GM12891 (cell line): ENCODE measurements at regions not wholly inside any gene's neighbourhood (a gene's known extent, or its start where the extent isn't known, plus 50 kb on each side); places are given as distances from the start of the nearest gene placed in this dataset.

Source experiments
- DNase-seq: peaks from one replicate; pipeline ENCODE4 v3.0.0; 2011; ENCODE audit warnings: low spot score; ENCODE audit not compliant: insufficient read length
- FAIRE-seq: peaks from 2 replicates; lab custom pipeline; 2011; peaks lifted over from hg19 to GRCh38; lab: Jason Lieb, UNC
- PAX5 ChIP-seq: IDR thresholded peaks from 2 replicates; pipeline ENCODE4 v1.6.1; 2011; ENCODE audit warnings: low read length, moderate library complexity, mild to moderate bottlenecking; ENCODE audit not compliant: insufficient read depth, severe bottlenecking
- POLR2A ChIP-seq: IDR thresholded peaks from 2 replicates; pipeline ENCODE4 v1.6.1; 2011; ENCODE audit warnings: low read depth, low read length, control low read depth
- POLR2AphosphoS5 ChIP-seq: IDR thresholded peaks from 2 replicates; pipeline ENCODE4 v1.6.1; 2011; ENCODE audit warnings: low read depth, low read length, control low read depth
- POU2F2 ChIP-seq: IDR thresholded peaks from 2 replicates; pipeline ENCODE4 v1.6.1; 2011; ENCODE audit warnings: low read depth, mild to moderate bottlenecking, control low read depth, low read length, moderate library complexity
- SPI1 ChIP-seq: IDR thresholded peaks from 2 replicates; pipeline ENCODE4 v1.6.1; 2011; ENCODE audit warnings: low read depth, low read length, control low read depth
- TAF1 ChIP-seq: IDR thresholded peaks from 2 replicates; pipeline ENCODE4 v1.6.1; 2011; ENCODE audit warnings: low read depth, low read length, control low read depth

DNA sequence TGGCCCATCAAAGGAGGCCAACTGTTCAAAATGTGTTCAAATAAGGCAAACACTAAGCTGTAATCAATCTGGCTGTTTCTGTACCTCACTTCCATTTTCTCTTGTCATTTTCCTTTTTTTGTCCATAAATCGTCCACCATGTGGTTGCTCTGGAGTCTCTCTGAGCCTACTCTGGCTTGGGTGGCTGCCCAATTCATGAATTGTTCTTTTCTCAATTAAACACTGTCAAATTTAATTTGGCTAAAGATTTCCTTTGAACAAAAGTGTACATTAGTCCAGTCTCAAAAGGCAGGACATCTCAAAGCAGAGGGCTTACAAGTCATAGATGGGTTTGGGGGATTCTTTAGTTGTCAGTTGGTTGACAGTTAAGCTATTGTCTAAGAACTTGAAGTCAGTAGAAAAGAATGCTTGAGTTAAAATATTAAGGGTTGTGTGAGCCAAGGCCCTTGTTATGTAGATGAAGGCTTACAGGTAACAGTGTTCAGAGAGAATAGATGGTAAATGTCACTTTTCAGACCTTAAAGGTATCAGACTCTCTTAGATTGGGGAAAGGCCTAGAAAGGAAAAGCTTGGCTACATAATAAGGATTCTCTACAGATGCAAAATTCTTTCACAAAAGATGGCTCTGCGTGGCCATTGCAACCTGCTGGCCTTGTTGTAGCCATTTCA, 831.2 kb upstream of the CDH2 start:
- DNase-seq (no peak), FAIRE-seq (no peak)
- TF ChIP-seq PAX5 (no peak), SPI1 (no peak), POLR2A (no peak), POU2F2 (no peak), POLR2AphosphoS5 (no peak), TAF1 (no peak)

DNA sequence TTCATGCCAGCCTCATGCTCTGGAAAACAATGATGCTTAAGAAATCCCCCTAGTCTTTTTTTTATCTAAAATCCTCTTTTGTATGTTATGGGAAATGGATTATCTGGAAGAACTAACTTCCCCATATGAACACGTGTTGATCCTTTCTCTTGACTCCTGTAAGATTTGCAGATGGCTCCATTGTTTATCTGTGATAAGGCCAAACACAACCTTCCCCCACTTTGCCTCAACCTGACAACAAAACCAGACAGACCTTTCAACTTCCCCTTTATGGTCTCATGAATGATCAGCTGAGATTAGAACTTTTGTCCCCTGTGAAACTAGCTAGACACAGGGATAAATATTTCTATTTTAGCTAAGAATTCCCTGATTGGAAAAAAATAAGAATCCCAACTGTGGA, 828.0 kb upstream of the CDH2 start:
- DNase-seq (no peak), FAIRE-seq (no peak)
- no peak for TF ChIP-seq POLR2A
- no peak for TF ChIP-seq SPI1
- TF ChIP-seq POLR2AphosphoS5: no peak
- TF ChIP-seq PAX5: no peak
- TF ChIP-seq TAF1: no peak
- no peak for TF ChIP-seq POU2F2

DNA sequence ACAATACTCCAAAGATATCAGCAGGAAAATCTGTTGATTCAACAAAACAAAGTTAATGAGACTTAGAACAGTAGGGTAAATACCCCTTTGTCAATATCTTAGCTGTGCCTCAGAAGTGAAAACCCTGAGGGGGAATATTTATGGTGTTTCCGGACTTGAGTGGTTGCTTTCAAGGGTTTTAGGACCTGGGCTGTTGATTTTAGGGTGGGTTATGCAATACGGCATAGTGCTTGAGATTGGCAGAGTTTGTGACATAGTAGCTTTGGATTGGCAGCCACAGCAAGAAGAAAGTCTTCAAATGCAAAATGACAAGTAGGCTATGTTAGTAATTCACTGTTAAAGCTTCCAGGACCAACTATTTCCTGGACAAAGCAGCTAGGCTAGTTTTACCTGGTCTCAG, 826.3 kb upstream of the CDH2 start:
- DNase-seq: no peak
- no peak for TF ChIP-seq POLR2AphosphoS5
- no peak for TF ChIP-seq POLR2A
- TF ChIP-seq POU2F2: no peak
- no peak for TF ChIP-seq TAF1
- no peak for TF ChIP-seq PAX5
- TF ChIP-seq SPI1: no peak
- no peak for FAIRE-seq

DNA sequence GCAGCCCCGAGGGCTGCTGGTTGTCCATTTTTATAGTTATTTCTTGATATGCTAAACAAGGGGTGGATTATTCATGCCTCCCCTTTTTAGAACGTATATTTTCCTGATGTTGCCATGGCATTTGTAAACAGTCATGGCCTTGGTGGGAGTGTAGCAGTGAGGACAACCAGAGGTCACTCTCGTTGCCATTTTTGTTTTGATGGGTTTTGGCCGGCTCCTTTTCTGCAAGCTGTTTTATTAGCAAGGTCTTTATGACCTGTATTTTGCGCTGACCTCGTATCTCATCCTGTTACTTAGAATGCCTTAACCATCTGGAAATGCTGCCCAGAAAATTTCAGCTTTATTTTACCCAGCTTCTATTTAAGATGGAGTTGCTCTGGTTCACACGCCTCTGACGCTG, 825.8 kb upstream of the CDH2 start:
- no peak for TF ChIP-seq POLR2A
- TF ChIP-seq POU2F2: no peak
- no peak for TF ChIP-seq SPI1
- TF ChIP-seq POLR2AphosphoS5: no peak
- no peak for TF ChIP-seq TAF1
- TF ChIP-seq PAX5: no peak

DNA sequence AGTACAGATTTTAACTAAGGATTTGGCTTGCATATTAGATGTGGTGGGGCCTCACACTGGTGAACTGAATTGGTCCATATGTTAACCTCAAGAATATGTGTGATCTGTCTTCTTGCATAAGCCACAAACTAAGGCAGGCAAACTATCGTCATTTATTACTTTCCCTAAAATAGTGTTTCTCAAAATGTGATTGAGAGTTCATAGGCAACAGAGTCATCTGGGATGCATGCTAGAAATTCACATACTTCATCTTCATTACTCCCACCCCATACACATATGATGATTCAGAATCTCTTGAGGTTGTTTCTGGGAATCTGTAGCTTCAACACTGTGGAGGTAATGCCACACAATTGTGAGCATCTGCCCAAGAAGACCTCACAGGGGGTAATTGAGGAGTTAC, 822.8 kb upstream of the CDH2 start:
- TF ChIP-seq POU2F2 (no peak), TAF1 (no peak), POLR2A (no peak), POLR2AphosphoS5 (no peak), SPI1 (no peak), PAX5 (no peak)
- DNase-seq (no peak), FAIRE-seq (no peak)

More for the DNA sequence above, 825.8 kb upstream of the CDH2 start:
- DNase-seq (no peak), FAIRE-seq (no peak)

DNA sequence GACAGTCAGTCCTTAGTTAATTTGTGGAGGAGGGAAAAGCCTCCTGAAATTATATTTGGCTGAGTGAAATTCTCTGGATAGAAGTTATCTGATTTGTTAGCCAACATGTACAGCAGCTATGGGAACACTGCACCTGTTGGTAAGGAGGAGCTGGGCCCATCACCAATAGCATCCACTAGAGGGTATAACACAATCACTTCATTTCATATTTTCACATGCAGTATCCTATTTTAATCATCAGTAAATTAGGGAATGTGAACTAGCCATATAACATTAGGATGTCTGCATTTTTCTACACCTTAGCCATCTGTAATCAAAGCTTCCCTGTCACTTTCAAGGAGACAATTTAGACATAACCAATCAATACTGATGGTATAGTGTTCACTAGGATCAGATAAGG, 818.4 kb upstream of the CDH2 start:
- FAIRE-seq (no peak), DNase-seq (no peak)
- TF ChIP-seq SPI1 (no peak), POLR2AphosphoS5 (no peak), POU2F2 (no peak), POLR2A (no peak), PAX5 (no peak)

DNA sequence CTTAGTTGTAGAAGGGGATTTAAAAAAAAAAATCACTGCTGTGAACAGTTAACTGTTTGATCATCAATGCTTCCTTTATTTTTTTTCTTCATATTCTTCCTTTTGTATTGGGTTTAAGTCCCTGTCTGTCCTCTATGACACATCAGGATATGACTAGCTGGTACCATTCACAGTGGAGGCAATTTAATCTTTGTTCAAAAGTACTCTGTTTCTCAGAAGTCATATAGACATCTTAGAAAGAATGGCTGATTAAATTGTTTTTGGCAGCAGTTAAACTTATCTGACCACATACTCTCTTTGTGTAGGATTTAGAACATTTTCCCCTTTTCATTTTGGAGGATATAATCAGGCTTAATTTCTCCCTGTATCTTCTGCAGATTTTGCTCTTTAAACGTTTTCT, 807.8 kb upstream of the CDH2 start:
- no peak for FAIRE-seq

DNA sequence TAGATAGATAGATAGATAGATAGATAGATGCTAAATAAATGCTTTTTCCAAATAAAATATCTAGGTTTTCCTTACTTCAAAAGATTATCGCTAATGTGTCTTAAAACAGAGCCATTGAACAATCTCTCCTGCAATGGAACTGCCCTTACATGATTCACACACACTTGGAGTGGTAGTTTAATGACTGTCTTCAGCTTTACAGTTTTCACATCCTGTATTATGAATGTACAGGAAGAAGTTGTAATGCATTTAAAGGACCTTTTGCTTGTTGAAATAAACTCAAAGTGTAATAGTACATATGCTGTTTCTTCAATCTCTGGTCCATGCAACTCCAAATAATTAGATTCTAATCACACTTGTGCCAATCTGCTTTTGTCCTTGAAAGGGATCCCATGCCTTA, 797.6 kb upstream of the CDH2 start:
- FAIRE-seq (no peak), DNase-seq (no peak)

More for the DNA sequence above, 807.8 kb upstream of the CDH2 start:
- TF ChIP-seq POLR2A (no peak), PAX5 (no peak), SPI1 (no peak), POU2F2 (no peak)
- no peak for DNase-seq

DNA sequence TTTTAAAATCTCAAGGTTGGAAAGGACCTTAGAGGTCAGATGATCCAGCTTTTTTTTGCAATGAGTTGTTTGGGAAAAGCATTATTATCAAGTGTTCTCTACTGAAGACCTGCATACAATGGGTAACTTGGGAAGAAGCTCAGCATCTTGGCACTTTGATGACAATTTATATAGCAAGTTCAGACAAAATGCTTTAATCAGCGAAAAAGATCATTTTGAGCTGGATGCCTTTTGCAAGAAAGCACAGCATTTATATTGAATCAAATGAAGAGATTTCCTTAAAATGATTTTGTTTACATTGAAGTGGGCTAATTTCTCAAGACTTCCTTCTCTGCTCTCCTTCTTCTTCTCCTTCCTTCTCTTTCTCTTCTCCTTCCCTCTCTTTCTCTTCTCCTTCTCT, 796.4 kb upstream of the CDH2 start:
- TF ChIP-seq POLR2A (no peak), POLR2AphosphoS5 (no peak), PAX5 (no peak), TAF1 (no peak), POU2F2 (no peak), SPI1 (no peak)
- no peak for FAIRE-seq

More for the DNA sequence above, 797.6 kb upstream of the CDH2 start:
- TF ChIP-seq POLR2AphosphoS5: no peak

DNA sequence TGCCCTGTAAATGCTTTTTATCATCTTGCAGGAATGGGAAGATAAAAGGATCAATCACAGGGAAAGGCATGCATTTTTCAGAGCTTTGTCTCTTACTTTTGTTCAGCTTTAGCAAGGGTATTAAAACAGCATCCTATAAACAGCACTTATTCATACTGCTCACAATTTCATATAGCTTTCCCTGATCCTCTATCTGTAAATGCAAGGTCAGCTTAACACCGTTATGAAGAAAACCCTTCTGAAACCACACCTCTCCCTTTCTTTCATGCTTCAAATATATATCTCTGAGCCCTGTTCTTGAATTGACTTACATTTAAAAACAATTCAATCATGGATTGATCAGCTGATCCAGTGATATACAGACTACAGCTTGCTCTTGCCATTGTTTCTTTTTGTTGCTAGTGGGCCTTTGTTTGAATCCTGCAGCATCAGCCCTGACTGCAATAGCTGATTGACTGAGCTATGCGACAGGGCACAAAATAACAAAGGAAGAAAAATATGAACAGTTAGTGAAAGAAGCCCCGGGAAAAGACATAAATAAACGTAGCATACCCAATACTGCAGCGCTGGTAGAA, 795.5 kb upstream of the CDH2 start:
- TF ChIP-seq POU2F2 (no peak), POLR2A (no peak), PAX5 (no peak), TAF1 (no peak), POLR2AphosphoS5 (no peak), SPI1 (no peak)

More for the DNA sequence above, 796.4 kb upstream of the CDH2 start:
- DNase-seq: no peak

More for the DNA sequence above, 795.5 kb upstream of the CDH2 start:
- DNase-seq (no peak), FAIRE-seq (no peak)
